Gastrocnemius medialis (tissue), 4 donors: ENCODE measurements at regions not wholly inside any gene's neighbourhood (a gene's known extent, or its start where the extent isn't known, plus 50 kb on each side); places are given as distances from the start of the nearest gene placed in this dataset.

Experiments
- ATAC-seq, 2 donors: fragments of 150-250 bp; one replicate each; pipeline ENCODE4 v1.9.1; 2016
- DNase-seq, 2 donors: peaks; one replicate each; pipeline ENCODE4 v3.0.0-alpha.2; 2019
- H3K27ac ChIP-seq, 4 donors: fragments of 200-600 bp; sonication (generic); 1 replicate in 1 of 4; 2 replicates in 3 of 4; pipeline ENCODE4 v1.5.1; 2016 to 2018; ENCODE audit warnings: mild to moderate bottlenecking in 2 of 4, moderate library complexity in 1 of 4
- H3K27me3 ChIP-seq, 3 donors: fragments of 200-600 bp; sonication (generic) in 2 of 3; 1 replicate in 1 of 3; 2 replicates in 2 of 3; pipeline versions ENCODE4 v1.5.1 to v1.6.0; 2016 to 2019; ENCODE audit warnings: mild to moderate bottlenecking in 1 of 3, moderate library complexity in 1 of 3
- H3K36me3 ChIP-seq, 2 donors: fragments of 200-600 bp; sonication (generic) in 1 of 2; one replicate each; pipeline ENCODE4 v1.5.1; 2017 to 2018
- H3K4me1 ChIP-seq, 2 donors: fragments of 200-600 bp; sonication (generic) in 1 of 2; one replicate each; pipeline ENCODE4 v1.5.1; 2016 to 2017; ENCODE audit warnings: mild to moderate bottlenecking in 2 of 2
- H3K4me3 ChIP-seq, 4 donors: fragments of 200-600 bp; sonication (generic) in 3 of 4; 1 replicate in 1 of 4; 2 replicates in 3 of 4; pipeline ENCODE4 v1.5.1; 2016 to 2019; ENCODE audit warnings: mild to moderate bottlenecking in 2 of 4
- H3K9me3 ChIP-seq, 3 donors: fragments of 200-600 bp; sonication (generic) in 2 of 3; 1 replicate in 1 of 3; 2 replicates in 2 of 3; pipeline ENCODE4 v1.5.1; 2016 to 2019
- POLR2A ChIP-seq, 2 donors: fragments of 450-650 bp; IDR thresholded peaks; one replicate each; pipeline ENCODE4 v1.6.1; 2017; ENCODE audit warnings: antibody characterized with exemption in 2 of 2, mild to moderate bottlenecking in 2 of 2, moderate library complexity in 2 of 2
- in situ Hi-C, 4 donors: fragments of 200-750 bp; cut with MboI; loops; one replicate each; pipeline versions ENCODE4 v1.15.0 to v1.8.0; 2017; ENCODE audit warnings: low sequenced_read_pairs in 4 of 4
- intact Hi-C: fragments of 100-400 bp; cut with DNase I; formaldehyde crosslinking; loops from one replicate; pipeline ENCODE4 v1.15.1; 2023; ENCODE audit warnings: low total_unique reads
- TF ChIP-seq, protein P1 (sequence below), 5 experiments: fragments of 450-650 bp in 3 of 5; fragments of 200-600 bp in 2 of 5; sonication (generic) in 2 of 5; IDR thresholded peaks in 4 of 5; conservative IDR thresholded peaks in 1 of 5; 1 replicate in 4 of 5; 2 replicates in 1 of 5; pipeline ENCODE4 v1.5.1; 2016 to 2019; ENCODE audit warnings: antibody characterized with exemption in 5 of 5, mild to moderate bottlenecking in 3 of 5, moderate library complexity in 3 of 5

DNA sequence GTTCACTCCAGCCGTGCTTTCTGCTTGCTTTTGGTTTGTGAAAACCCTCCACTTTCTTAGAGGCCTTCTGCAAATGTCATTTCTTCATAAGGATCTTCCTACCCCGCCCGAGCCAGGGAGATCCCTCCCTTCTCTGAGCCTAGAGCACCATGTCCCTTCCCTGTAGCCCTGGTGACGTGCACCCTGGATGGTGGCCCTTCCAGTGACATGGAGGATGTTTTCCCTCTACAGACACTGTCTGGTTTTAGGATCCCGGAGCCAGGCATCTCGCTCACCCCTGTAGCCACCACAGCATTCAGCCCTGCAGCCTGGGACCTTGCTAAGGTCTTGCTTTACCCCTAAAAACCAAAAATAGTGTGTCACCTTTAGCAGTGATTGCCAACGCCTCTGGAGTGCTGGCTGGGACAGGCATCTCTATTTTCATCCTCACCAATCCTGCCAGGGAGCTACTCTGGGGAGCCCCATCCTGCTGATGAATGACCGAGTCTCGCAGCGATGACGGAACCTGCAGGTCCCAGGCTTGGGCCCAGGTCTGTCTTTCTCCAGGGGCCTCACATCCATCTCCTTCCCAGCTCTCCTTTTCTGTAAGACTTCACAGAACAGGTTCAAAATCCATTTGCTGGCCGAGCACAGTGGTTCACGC, 394.1 kb upstream of the TNRC6C start:
- Histone ChIP-seq H3K27ac (no peak overlapping the region), H3K4me3 (no peak overlapping the region), H3K27me3 (no peaks in the 10 kb centered on the region), H3K4me1 (no peaks in the 10 kb centered on the region), H3K36me3 (no peaks in the 10 kb centered on the region), H3K9me3 (no peaks in the 10 kb centered on the region)
- ATAC-seq (no peak), DNase-seq (no peak)
- in situ Hi-C loops (loop anchor here in 1 of 4 donors (25.0 kb wide), 1 partner anchor 98 kb away; no protein-coding TSS in a partner anchor), intact Hi-C loops (no loop called here)
- TF ChIP-seq, protein P1, sequence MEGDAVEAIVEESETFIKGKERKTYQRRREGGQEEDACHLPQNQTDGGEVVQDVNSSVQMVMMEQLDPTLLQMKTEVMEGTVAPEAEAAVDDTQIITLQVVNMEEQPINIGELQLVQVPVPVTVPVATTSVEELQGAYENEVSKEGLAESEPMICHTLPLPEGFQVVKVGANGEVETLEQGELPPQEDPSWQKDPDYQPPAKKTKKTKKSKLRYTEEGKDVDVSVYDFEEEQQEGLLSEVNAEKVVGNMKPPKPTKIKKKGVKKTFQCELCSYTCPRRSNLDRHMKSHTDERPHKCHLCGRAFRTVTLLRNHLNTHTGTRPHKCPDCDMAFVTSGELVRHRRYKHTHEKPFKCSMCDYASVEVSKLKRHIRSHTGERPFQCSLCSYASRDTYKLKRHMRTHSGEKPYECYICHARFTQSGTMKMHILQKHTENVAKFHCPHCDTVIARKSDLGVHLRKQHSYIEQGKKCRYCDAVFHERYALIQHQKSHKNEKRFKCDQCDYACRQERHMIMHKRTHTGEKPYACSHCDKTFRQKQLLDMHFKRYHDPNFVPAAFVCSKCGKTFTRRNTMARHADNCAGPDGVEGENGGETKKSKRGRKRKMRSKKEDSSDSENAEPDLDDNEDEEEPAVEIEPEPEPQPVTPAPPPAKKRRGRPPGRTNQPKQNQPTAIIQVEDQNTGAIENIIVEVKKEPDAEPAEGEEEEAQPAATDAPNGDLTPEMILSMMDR (IDR thresholded peaks at IDR 0.05 in 4 of 5, conservative IDR thresholded peaks at IDR 0.05 in 1 of 5) = no peak
- TF ChIP-seq POLR2A (IDR thresholded peaks at IDR 0.05) = no peak

DNA sequence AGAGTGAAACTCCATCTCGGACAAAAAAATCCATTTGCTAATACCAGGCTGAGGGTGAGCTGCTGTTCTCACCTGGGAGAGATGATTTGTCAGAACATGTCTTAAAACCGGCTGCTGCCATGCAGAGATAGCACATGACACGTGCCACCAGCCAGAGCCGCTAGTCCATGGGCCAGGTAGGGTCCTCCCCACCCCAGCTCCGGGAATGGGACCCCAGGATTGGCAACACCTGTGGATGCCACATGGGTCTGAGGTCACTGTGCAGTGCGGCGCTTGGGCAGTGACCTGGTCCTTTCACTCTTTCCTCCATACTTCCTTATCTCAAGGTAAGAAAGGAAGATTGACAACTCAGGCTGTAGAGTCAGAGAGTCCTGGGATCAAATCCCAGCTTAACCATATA, 393.3 kb upstream of the TNRC6C start:
- H3K4me3 ChIP-seq = no peak overlapping the region
- no peaks in the 10 kb centered on the region for H3K9me3 ChIP-seq
- no peaks in the 10 kb centered on the region for H3K27me3 ChIP-seq
- intact Hi-C loops = no loop called here
- TF ChIP-seq, protein P1 (IDR thresholded peaks at IDR 0.05 in 4 of 5, conservative IDR thresholded peaks at IDR 0.05 in 1 of 5) = no peak
- TF ChIP-seq POLR2A (IDR thresholded peaks at IDR 0.05) = no peak
- H3K4me1 ChIP-seq = no peaks in the 10 kb centered on the region
- H3K27ac ChIP-seq = no peak overlapping the region
- ATAC-seq (no peak), DNase-seq (no peak)
- in situ Hi-C loops = loop anchor here in 1 of 4 donors (25.0 kb wide), 1 partner anchor 97 kb away; no protein-coding TSS in a partner anchor
- no peaks in the 10 kb centered on the region for H3K36me3 ChIP-seq

DNA sequence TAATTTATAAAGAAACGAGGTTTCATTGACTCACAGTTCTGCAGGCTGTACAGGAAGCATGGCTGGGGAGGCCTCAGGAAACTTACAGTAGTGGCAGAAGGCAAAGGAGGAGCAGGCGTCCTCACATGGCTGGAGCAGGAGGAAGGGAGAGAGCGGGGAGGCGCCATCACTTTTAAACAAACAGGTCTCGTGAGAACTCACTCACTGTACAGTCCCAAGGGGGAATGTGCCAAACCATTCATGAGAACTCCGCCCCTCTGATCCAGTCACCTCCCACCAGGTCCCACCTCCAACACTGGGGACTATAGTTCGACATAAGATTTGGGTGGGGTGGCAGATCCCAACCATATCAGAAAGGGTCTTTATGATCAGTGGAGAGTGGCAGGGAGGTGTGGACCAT, 392.4 kb upstream of the TNRC6C start:
- in situ Hi-C loops (loop anchor here in 1 of 4 donors (25.0 kb wide), 1 partner anchor 96 kb away; no protein-coding TSS in a partner anchor), intact Hi-C loops (no loop called here)
- no peak overlapping the region for H3K4me3 ChIP-seq
- H3K27me3 ChIP-seq = no peaks in the 10 kb centered on the region
- no peak for DNase-seq
- no peak for ATAC-seq
- H3K4me1 ChIP-seq = peaks cover 0 to 4% of the 10 kb centered on the region in 2 donors
- H3K36me3 ChIP-seq = no peaks in the 10 kb centered on the region
- TF ChIP-seq, protein P1 (IDR thresholded peaks at IDR 0.05 in 4 of 5, conservative IDR thresholded peaks at IDR 0.05 in 1 of 5) = no peak
- no peak for TF ChIP-seq POLR2A (IDR thresholded peaks at IDR 0.05)
- H3K9me3 ChIP-seq = no peaks in the 10 kb centered on the region
- H3K27ac ChIP-seq = no peak overlapping the region

DNA sequence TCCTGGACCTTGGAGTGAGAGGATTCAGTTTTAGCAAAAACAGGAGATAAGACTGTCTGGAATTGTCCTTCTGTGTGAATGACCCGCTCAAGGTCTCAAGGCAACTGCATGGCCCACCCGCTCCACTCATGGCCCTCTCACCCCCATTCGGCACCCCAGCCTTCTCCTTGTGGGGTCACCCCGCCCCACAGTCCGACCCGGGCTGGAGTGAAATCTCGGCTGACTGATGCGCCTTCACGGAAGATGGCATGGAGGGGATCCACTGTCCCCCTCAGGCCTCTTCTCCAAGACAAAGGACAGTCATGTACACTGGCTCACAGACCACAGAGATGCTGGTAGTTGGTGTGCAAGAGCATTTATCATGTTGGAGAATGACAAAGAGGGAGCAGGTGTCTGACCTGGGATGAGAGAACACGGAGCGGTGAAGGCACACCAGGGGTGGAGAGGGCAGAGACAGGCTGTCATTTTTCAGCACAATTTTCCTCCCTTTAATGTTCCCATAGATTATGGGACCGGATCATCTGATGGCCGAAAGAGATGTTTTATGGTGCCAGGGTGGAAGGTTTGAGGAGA, 391.9 kb upstream of the TNRC6C start:
- in situ Hi-C loops = loop anchor here in 1 of 4 donors (25.0 kb wide), 1 partner anchor 96 kb away; no protein-coding TSS in a partner anchor
- DNase-seq (no peak), ATAC-seq (no peak)
- no peaks in the 10 kb centered on the region for H3K36me3 ChIP-seq
- no peaks in the 10 kb centered on the region for H3K9me3 ChIP-seq
- H3K27me3 ChIP-seq = no peaks in the 10 kb centered on the region
- H3K27ac ChIP-seq = no peak overlapping the region
- intact Hi-C loops = no loop called here
- TF ChIP-seq, protein P1 (IDR thresholded peaks at IDR 0.05 in 4 of 5, conservative IDR thresholded peaks at IDR 0.05 in 1 of 5) = no peak
- no peak for TF ChIP-seq POLR2A (IDR thresholded peaks at IDR 0.05)
- no peak overlapping the region for H3K4me3 ChIP-seq
- H3K4me1 ChIP-seq = peaks cover 4 to 9% of the 10 kb centered on the region in 2 donors
